ENCODE measurements at regions not wholly inside any gene's neighbourhood (a gene's known extent, or its start where the extent isn't known, plus 50 kb on each side); places are given as distances from the start of the nearest gene placed in this dataset.

- no peak for DNase-seq
Observed at GRCh38 chr11:113579292-113579940, 104.2 kb upstream of the DRD2 start.

GRCh38 chr11:113578715-113579250, 103.6 kb upstream of the DRD2 start:
- no peak for DNase-seq

GRCh38 chr11:113578033-113578380, 102.8 kb upstream of the DRD2 start:
- DNase-seq: no peak

GRCh38 chr11:113577356-113578032, 102.3 kb upstream of the DRD2 start:
- no peak for DNase-seq

DNA sequence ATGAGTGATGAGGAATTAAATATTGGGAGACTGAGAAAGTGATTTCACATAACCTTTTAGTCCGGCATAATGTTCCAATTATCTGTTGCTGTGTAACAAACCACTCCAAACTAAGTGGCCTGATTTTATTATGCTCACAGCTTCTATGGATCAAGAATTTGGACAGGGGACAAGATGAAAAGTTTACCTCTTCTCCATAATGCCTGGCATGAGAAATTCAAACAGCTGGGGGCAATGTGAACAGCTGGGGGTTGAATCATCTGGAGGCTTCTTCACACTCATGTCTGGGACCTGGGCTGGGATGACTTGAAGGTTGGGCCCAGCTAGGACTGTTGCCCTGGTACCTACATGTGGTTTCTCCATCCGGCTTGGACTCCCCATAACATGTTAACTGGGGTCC, 99.4 kb upstream of the DRD2 start:
- no peak for DNase-seq

GRCh38 chr11:113574171-113574570, 99.0 kb upstream of the DRD2 start:
- DNase-seq: no peak

GRCh38 chr11:113572136-113572735, 97.0 kb upstream of the DRD2 start:
- DNase-seq: no peak

DNA sequence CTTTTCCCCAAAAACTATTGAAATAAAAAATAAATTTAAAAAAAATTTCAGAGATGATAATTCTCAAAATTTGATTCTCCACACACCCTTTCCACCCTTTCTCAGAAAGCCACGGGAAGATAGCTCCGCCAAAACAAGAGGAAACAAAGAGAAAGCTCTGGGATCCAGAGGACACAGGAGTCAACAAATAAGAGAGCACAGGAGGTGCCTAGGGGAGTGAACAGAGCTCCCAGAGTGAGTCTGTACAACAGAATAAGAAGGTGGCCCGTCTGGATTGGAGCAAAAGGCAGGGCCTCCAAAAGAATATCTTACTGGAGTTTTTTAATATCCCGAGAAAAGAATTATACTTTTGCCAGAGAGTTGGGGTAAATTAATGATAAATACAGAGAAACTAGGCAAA, 96.3 kb upstream of the DRD2 start:
- DNase-seq: no peak

- no peak for DNase-seq
Observed at GRCh38 chr11:113570906-113571305, 95.7 kb upstream of the DRD2 start.

- DNase-seq: no peak
Observed at GRCh38 chr11:113569391-113569790, 94.2 kb upstream of the DRD2 start.

- DNase-seq: no peak
Observed at GRCh38 chr11:113568566-113568965, 93.4 kb upstream of the DRD2 start.

DNA sequence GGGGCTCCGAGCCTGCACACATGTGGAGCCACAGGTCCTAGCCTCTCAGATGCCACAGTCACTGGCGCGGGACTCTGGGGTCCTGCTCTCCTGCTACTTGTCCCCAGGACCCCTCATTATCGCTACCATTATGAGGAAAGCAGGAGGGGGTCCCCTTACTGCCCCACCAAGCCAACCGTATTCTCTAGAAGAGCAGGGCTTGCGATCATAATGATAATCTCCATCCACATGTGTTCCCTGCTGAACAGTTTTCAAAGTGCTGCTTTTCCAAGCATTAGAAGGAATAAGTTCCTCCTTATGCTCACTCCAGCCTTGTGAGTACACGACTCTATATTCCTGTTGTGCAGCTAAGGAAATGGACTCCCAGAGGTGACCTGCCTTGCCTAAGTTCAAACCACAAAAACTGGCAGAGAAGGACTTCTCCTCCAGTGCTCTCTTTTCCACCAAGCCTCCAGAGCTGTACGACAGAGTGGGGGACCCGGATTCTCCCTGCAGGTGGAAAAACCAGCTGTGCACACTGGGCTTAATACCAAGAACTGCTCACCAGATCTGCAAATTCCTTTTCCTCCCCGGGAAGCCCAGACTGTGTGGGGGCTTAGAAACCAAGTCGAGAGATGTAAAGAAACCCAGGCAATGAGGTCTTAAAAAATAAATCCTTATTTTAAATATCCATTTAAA, 92.8 kb upstream of the DRD2 start:
- no peak for DNase-seq

DNA sequence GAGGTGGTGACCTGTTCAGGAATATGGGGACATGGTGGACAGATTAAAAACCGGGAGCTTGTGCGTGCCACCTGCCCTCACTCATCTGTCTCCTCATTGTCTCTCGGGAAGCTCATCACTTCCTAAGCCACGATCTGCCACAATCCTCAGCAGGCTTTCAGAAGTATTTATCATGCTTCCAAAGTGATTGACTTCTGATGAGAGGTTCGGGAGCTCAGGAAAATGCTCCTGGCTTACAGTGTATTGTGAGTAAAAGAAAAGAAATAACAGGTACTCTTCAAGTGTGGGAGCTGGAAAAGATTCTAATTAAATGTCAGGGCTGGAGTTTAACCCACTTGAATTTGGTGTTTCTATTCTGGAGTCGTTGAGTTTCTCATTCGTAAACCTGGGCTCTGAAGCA, 91.9 kb upstream of the DRD2 start:
- DNase-seq: no peak

DNA sequence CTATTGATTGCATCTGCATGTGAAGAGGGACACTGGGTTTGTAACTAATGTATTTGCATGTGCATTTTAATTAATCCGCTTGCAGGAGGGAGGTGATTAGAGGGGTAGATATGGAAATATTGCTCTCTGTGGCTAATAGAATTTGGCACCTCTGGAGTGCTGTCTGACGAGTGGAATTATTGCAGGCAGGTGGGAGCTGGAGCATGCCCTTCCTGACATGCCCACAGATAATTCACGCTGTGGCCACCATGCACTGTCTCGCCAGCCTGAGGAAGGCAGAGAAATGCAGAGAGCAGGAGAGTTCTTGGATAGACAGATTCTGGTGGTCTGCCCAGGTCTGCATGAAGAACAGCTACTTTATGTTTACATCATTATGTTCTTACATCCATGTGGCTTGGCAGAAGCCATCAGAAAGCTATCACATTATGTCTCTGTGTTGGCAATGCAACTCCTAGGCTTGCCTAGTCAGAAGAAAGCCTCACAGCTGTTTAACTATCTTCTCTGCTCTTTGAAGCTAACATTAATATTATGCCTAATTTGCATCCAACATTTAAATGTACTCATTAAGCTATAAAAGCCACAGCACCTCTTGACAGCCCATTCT, 89.4 kb upstream of the DRD2 start:
- DNase-seq: no peak

DNA sequence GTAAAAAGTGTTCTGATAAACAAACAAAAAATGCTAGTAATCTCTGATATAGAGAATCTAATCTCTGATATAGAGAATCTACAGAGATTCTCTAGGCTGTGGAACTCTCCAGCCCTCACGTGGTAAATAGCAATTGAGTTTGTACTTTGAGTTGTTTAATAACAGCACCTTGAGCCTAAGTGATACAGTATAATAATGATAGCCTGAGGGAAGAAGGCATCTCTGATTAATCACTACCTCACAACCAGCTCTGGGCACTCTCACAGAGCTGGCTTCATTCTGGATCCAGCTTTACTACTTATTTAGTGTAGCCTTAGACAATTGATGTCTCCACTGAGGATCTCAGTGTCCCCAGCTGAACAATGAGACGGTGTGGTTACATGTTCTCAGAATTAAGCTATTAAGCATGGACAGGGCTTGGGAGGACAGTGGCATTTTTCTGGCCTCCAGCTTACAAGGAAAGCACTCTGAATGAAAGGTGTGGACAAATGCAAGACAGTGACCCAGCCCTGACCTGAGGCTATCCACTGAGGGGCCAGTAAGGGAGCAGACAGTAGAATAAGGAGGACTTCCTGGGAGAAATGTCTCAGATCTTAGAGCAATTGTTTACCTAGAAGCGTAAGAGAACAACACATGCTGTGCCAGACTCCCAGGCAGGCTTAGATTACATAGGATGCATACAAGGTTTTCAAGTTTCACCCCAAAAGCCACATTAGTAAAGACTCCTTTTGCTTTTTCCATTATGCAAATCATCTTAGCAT, 88.7 kb upstream of the DRD2 start:
- no peak for DNase-seq

DNA sequence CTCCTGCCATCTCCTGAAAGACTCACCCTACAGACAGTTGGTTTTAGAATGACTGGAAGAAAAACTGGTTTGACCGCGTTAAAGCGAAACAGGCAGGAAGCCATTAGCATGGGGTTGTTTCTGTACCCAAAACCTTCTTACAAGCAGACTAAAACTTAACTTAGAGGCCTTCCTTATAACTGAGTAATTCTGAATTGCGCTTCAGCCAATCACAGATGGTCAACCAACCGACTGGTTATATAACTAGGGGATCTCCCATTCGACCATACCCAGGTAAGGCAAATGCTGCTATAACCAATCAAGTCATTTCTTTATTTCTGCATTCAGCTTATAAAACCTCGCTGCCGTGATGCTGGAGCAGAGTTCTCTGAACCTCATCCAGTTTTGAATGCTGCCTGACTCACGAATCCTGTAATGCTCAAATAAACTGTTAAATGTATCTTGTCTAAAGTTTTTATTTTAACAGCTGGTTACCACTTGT, 87.8 kb upstream of the DRD2 start:
- DNase-seq: no peak

DNA sequence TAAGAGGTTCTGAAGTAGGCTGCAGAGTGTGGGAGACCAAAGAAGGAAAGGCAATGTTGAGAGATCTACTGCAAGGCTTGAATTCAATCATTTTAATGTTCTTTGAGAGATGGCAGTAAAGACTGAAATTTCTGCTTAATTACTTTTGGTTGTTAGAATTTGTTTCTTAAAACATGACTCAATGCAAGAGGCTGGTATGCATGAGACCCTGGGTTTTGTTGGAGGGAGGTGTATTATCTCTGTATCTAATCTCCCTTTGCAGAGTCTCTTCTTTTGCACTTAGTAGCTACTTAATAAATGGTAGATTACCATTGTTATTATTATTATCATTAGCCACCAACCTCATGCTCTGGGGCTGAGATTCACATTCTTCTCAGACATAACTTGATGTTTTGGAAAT, 87.4 kb upstream of the DRD2 start:
- no peak for DNase-seq

GRCh38 chr11:113557926-113558325, 82.7 kb upstream of the DRD2 start:
- no peak for DNase-seq

- DNase-seq: no peak
Observed at GRCh38 chr11:113556036-113556435, 80.8 kb upstream of the DRD2 start.

DNA sequence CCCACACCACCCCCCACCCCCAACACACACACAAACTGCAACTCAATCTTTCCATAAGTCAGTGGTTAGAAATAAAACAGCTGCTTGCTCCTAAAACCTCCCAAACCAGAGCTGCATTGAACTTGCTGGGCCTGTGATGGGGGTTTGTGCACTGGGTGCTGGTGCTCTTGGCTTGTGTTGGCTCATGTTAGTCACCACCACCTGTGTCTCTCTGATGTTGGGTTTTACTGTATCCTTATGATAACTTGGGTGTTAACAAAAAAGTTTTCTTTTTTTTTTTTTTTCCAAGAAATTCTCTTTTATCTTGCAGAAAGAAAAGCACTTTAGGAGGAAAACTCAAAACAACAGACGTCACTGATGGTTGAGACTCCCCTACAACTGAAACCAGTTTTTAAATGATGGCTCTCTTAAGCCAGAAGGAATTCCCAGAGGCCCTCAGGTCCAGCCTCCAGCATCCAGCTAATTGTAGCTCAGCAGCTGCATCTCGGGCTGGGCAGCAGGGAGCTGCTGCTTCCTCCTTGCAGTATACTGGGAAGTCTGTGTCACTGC, 79.9 kb upstream of the DRD2 start:
- no peak for DNase-seq

DNA sequence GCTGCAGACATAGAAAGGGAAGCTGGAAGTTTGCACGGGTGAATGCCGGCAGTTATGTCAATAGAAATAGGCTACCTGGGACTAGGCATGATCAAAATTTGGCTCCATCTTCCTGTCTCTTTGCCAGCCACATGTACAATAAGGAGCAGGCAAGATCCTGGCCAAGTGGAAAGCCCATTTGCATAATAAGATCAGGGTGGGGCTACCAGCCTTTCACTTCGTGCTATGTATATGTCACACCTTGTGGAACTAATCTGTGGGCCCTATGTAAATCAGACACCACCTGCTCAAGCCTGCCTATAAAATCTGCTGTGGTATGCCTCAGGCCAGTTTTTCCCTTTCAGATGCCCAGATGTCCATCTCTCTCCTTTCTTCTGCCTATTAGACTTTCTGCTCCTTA, 79.3 kb upstream of the DRD2 start:
- no peak for DNase-seq

GRCh38 chr11:113553915-113554314, 78.7 kb upstream of the DRD2 start:
- no peak for DNase-seq

Data from activated gamma-delta T cell treated with Interleukin-2 at 50 U/mL for 16 hours (primary cell).